ENCODE measurements at regions not wholly inside any gene's neighbourhood (a gene's known extent, or its start where the extent isn't known, plus 50 kb on each side); places are given as distances from the start of the nearest gene placed in this dataset.
A peak's percentile ranks its signal among the peaks of the same experiment; 100 is the strongest.
"Not testable (repeated sequence)": the region's sequence is repeated elsewhere in the genome, so short reads cannot be mapped to it uniquely, and the experiment has no call there.

GRCh38 chr16:65819136-65819898 is 547.2 kb upstream of the CDH5 start:
- H3K9me3 ChIP-seq = peaks cover 0 to 4% of the 10 kb centered on the region in 2 donors
- intact Hi-C loops (cut with DNase I; ENCODE audit: low total_unique reads) = no loop called here
- H3K4me3 ChIP-seq = no peak overlapping the region
- no peaks in the 10 kb centered on the region for H3K36me3 ChIP-seq
- no peak for DNase-seq (ENCODE audit: low spot score in 2 of 2)
- TF ChIP-seq CTCF (IDR thresholded peaks at IDR 0.05) = no peak
- no peak for TF ChIP-seq POLR2AphosphoS5 (IDR thresholded peaks at IDR 0.05)
- TF ChIP-seq POLR2A (IDR thresholded peaks at IDR 0.05) = no peak
- no peaks in the 10 kb centered on the region for H3K4me1 ChIP-seq
- H3K27me3 ChIP-seq = no peaks in the 10 kb centered on the region
- H3K27ac ChIP-seq = no peak overlapping the region

GRCh38 chr16:65817799-65818198 is 548.7 kb upstream of the CDH5 start:
- intact Hi-C loops (cut with DNase I; ENCODE audit: low total_unique reads) = no loop called here
- TF ChIP-seq POLR2A (IDR thresholded peaks at IDR 0.05) = no peak
- TF ChIP-seq CTCF (IDR thresholded peaks at IDR 0.05) = no peak
- no peak for TF ChIP-seq POLR2AphosphoS5 (IDR thresholded peaks at IDR 0.05)
- H3K36me3 ChIP-seq = no peaks in the 10 kb centered on the region
- no peak overlapping the region for H3K27ac ChIP-seq
- H3K4me3 ChIP-seq = no peak overlapping the region
- peaks cover 0 to 4% of the 10 kb centered on the region in 2 donors for H3K9me3 ChIP-seq
- H3K27me3 ChIP-seq = no peaks in the 10 kb centered on the region
- no peaks in the 10 kb centered on the region for H3K4me1 ChIP-seq
- no peak for DNase-seq (ENCODE audit: low spot score in 2 of 2)

GRCh38 chr16:65817066-65817465 is 549.4 kb upstream of the CDH5 start:
- TF ChIP-seq POLR2AphosphoS5 (IDR thresholded peaks at IDR 0.05) = no peak
- no peak for TF ChIP-seq POLR2A (IDR thresholded peaks at IDR 0.05)
- TF ChIP-seq CTCF (IDR thresholded peaks at IDR 0.05) = no peak
- no peak for DNase-seq (ENCODE audit: low spot score in 2 of 2)
- Histone ChIP-seq H3K27ac (no peak overlapping the region), H3K27me3 (no peaks in the 10 kb centered on the region), H3K4me3 (no peak overlapping the region), H3K36me3 (no peaks in the 10 kb centered on the region), H3K4me1 (no peaks in the 10 kb centered on the region), H3K9me3 (peaks cover 0 to under 1% of the 10 kb centered on the region in 2 donors)
- intact Hi-C loops (cut with DNase I; ENCODE audit: low total_unique reads) = no loop called here

GRCh38 chr16:65816556-65816955 is 549.9 kb upstream of the CDH5 start:
- Histone ChIP-seq H3K9me3 (no peaks in the 10 kb centered on the region), H3K36me3 (no peaks in the 10 kb centered on the region), H3K4me3 (no peak overlapping the region), H3K27ac (no peak overlapping the region), H3K27me3 (no peaks in the 10 kb centered on the region), H3K4me1 (no peaks in the 10 kb centered on the region)
- DNase-seq (ENCODE audit: low spot score in 2 of 2) = no peak
- no peak for TF ChIP-seq POLR2A (IDR thresholded peaks at IDR 0.05)
- TF ChIP-seq CTCF (IDR thresholded peaks at IDR 0.05) = no peak
- TF ChIP-seq POLR2AphosphoS5 (IDR thresholded peaks at IDR 0.05) = no peak
- intact Hi-C loops (cut with DNase I; ENCODE audit: low total_unique reads) = no loop called here

- no peak for DNase-seq (ENCODE audit: low spot score in 2 of 2)
- no peak for TF ChIP-seq POLR2AphosphoS5 (IDR thresholded peaks at IDR 0.05)
- TF ChIP-seq POLR2A (IDR thresholded peaks at IDR 0.05) = no peak
- no peak for TF ChIP-seq CTCF (IDR thresholded peaks at IDR 0.05)
- Histone ChIP-seq H3K27ac (no peak overlapping the region), H3K4me3 (no peak overlapping the region), H3K4me1 (no peaks in the 10 kb centered on the region), H3K36me3 (no peaks in the 10 kb centered on the region), H3K27me3 (no peaks in the 10 kb centered on the region), H3K9me3 (no peaks in the 10 kb centered on the region)
- intact Hi-C loops (cut with DNase I; ENCODE audit: low total_unique reads) = no loop called here
Observed at GRCh38 chr16:65815707-65816106, 550.8 kb upstream of the CDH5 start.

GRCh38 chr16:65813879-65814278 is 552.6 kb upstream of the CDH5 start:
- not testable (repeated sequence) for H3K36me3 ChIP-seq, H3K9me3 ChIP-seq, H3K27ac ChIP-seq, H3K4me1 ChIP-seq, H3K27me3 ChIP-seq, H3K4me3 ChIP-seq
- DNase-seq (ENCODE audit: low spot score in 2 of 2) = peak; percentile 26 to 52
- intact Hi-C loops (cut with DNase I; ENCODE audit: low total_unique reads) = loop anchor here (2.0 kb wide), 1 partner anchor 55 kb away; no protein-coding TSS in a partner anchor

Measured in breast epithelium (tissue), 4 donors.